ENCODE measurements at regions not wholly inside any gene's neighbourhood (a gene's known extent, or its start where the extent isn't known, plus 50 kb on each side); places are given as distances from the start of the nearest gene placed in this dataset.

GRCh38 chr20:4449957-4450715, 201.0 kb upstream of the ADRA1D start:
- TF ChIP-seq PATZ1 (CRISPR knock-in tag; IDR thresholded peaks at IDR 0.05; ENCODE audit: borderline replicate concordance) (no peak), POU6F1 (CRISPR knock-in tag; IDR thresholded peaks at IDR 0.05; ENCODE audit: borderline replicate concordance, low read depth) (no peak), CSDC2 (CRISPR knock-in tag; IDR thresholded peaks at IDR 0.05) (no peak), ISL1 (CRISPR knock-in tag; IDR thresholded peaks at IDR 0.05) (no peak), ZNF565 (CRISPR knock-in tag; conservative IDR thresholded peaks at IDR 0.05; ENCODE audit: low read depth) (no peak), ZFP30 (CRISPR knock-in tag; IDR thresholded peaks at IDR 0.05) (no peak), ZFP3 (CRISPR knock-in tag; IDR thresholded peaks at IDR 0.05) (no peak), SNAI2 (CRISPR knock-in tag; IDR thresholded peaks at IDR 0.05) (no peak)
